Peyer's patch (tissue), 4 donors: ENCODE measurements at regions not wholly inside any gene's neighbourhood (a gene's known extent, or its start where the extent isn't known, plus 50 kb on each side); places are given as distances from the start of the nearest gene placed in this dataset.

Experiments used
- CTCF ChIP-seq, 6 experiments: fragments of 450-650 bp in 4 of 6; fragments of 200-600 bp in 2 of 6; sonication (generic) in 1 of 6; IDR thresholded peaks; one replicate each; pipeline ENCODE4 v1.5.1; 2017 to 2019; ENCODE audit warnings: antibody characterized with exemption in 6 of 6, mild to moderate bottlenecking in 3 of 6, moderate library complexity in 1 of 6
- POLR2A ChIP-seq, 2 donors: fragments of 450-650 bp; IDR thresholded peaks; one replicate each; pipeline ENCODE4 v1.5.1; 2017; ENCODE audit warnings: antibody characterized with exemption in 2 of 2, mild to moderate bottlenecking in 2 of 2, moderate library complexity in 2 of 2

GRCh38 chr2:220528180-220528675 is 900.8 kb downstream of the SLC4A3 start:
- TF ChIP-seq POLR2A (IDR thresholded peaks at IDR 0.05) (no peak), CTCF (IDR thresholded peaks at IDR 0.05) (no peak)
